NCI-H2081 treated with DMSO at 0.1 percent for 48 hours (cell line): ENCODE measurements at regions not wholly inside any gene's neighbourhood (a gene's known extent, or its start where the extent isn't known, plus 50 kb on each side); places are given as distances from the start of the nearest gene placed in this dataset.
"Not testable (repeated sequence)": the region's sequence is repeated elsewhere in the genome, so short reads cannot be mapped to it uniquely, and the experiment has no call there.

ENCODE experiments used
- DNase-seq: peaks from one replicate; lab custom pipeline; 2025; lab: John Stamatoyannopoulos, UW

DNA sequence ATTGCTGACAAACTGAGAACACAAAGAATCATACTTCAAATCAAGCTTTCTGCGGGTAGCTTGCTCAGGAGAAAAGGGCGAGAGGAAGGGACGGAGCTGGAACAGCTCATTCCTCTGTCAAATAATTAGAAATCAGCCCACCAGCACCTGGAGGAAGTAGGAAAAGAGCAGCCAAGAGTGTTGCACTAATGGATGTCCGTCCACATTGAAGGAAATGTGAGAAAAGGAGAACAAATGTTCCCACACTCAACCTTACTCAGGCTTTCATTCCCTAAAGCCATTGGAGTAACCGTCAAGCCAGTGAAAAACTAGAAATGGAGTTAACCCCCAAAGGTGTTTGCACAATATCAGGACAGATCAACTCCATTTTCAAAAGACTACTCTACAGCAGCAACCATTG, 233.0 kb upstream of the PRKD1 start:
- no peak for DNase-seq

- DNase-seq, result no peak
These were observed 234.4 kb upstream of the PRKD1 start for GRCh38 chr14:30162066-30162465.

DNA sequence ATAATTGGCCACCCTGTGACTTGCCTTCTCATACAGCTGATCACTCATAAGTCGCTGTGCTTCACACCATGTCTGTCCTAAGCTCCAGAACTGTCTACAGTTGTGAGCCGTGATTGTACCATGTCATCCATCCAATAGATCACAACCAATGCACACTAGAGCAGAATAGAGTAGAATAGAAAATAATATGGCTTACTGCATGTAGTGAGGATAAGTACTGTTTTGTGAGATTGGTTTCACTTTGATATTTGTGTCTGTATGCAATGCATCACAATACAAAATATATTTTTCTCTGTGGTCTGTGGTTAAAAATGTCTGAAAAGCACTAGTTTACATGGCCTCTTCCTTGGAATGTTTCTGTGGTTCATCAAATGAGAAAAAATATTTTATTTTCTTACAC, 237.6 kb upstream of the PRKD1 start:
- DNase-seq, result no peak

GRCh38 chr14:30177781-30178180, 250.1 kb upstream of the PRKD1 start:
- no peak for DNase-seq

DNA sequence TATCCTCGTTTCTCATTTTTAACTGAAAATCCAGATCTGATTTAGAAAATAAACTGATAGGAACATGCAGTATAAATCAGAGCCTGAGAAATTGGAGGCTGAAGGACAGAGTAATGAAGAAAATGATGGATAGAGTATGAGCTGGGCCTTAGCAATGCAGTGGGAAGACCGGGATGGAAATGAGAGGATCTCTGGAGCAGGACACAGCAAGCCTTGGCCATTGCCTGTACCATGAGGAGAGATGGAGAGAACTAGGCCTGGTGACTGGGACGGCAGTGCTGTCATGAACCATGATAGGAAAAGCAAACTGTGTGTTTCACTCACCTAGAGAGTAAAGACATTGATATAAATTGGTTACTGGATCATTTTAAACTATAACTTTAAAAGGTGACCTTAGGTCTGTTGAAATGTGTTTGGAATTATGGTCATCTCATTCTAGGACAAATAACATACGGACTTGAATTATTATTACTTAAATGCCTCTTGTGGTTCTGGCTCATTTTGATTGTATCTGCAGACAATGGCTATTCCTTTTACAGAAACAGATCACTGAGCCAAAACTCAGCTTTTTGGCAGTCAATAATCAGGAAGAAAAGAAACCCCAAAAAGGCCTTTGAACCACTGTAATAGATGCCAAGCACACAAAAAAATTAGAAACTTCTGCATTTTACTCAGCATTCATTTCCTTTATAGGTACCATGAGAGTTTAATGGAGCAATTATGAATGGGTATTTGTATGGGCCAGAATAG, 251.9 kb upstream of the PRKD1 start:
- DNase-seq, result no peak

DNA sequence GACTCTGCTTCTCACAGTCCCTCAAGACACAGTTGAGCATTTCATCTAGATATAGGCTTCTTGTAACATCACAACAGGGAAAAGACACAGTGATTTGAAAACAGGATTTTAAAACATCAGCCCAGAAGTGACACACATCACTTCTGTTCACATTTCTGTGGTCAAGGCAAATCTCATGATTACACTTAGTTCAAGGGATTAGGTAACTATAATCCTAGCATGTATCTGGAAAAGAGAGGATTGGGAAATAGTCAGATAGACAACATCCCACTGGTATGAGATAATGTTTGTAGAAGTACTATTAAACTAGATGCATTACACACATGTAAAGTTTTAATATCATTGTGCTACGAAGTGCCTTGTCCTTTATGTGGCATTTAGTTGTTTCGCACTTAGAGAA, 252.6 kb upstream of the PRKD1 start:
- no peak for DNase-seq

DNA sequence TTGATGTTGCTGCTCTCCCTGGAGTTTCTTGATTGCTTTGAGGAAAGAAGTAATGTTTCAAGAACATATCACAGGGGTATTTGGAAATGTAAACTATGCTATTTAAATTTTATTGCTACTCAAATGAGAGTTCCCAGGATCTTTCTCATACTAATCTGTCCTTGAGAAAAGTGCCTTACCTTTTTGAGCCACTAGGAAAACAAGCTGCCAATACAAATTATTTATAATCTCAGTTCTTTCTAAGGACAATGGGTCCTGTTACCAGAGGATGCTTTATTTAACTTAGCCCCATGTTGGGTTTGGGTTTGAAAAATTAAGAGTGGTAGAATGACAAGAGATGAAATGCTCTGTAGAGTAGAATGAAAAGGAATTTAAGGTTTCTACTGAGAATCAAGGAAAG, 258.2 kb upstream of the PRKD1 start:
- DNase-seq, result no peak

DNA sequence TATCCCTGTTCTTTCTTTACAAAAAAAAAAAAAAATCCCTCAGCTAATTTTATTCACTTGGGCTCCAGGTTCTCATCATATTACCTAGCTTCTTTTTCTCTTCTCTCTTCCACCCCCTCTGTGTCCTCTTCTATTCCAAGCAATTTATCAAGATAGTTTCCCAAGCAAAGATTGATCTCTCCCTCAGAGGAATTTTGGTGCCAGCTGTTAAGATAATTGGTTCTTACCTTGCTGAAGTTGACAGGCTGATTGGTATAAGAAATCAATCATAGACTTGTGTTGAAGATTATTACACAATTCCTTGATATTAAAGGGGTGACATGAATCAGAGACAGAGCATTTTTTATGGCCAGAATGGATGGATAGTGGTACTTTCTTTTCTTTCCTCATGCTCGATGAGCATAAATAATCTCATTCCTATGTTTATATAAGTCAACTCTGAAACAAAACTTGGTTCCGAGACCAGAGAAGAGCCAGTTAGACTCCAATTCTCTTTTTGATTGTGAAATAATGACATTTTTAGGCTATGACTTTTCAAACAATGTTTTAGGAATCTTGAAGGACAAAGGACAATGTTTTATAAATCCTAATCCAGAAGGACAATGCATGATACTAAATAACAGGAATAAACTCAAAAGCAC, 264.1 kb upstream of the PRKD1 start:
- no peak for DNase-seq

DNA sequence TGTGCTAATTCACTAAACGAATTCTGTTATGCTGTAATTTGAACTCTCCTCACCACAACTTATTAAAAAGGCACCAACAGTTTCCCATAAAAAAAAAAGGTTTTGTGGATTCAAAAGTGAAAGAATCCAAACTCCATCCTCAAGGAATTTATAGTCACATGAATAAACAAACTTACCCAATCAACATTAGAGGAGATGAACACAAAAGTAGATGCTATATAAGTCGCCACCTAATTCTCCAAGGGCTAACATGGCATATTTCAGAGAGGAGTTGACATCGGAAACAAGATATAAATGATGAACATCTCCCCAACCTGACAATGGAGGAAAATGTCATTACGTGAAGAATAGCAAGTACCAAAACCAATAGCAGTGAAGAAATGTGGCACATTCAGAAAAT, 265.5 kb upstream of the PRKD1 start:
- no peak for DNase-seq

DNA sequence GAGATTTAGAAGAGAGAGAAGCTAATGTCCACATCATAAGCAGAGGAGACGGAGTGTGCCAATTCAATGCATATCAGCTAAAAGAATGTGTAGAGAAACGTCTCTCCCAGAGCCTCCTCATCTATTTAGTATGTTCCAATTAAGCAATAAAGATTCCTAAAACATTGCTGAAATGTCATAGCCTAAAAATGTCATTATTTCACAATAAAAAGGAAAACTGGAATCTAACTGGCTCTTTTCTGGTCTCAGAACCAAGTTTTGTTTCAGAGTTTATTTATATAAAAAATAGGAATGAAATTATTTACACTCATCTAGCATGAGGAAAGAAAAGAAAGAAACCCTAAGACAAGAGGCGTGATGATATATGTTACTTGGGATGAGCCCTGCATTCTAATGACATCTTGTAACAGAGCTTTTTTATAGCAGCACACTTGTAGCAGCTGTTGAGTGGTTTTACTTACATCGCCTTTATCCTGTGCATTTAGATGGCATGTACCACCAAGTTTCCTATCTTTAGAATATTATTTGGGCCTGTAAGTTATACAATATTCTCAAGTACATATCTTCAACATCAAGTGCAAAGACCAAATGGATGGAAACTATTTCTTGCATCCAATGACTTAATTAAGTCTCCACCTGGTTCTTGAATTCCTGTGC, 266.3 kb upstream of the PRKD1 start:
- DNase-seq, result no peak

GRCh38 chr14:30194741-30195148, 267.1 kb upstream of the PRKD1 start:
- DNase-seq, result no peak

DNA sequence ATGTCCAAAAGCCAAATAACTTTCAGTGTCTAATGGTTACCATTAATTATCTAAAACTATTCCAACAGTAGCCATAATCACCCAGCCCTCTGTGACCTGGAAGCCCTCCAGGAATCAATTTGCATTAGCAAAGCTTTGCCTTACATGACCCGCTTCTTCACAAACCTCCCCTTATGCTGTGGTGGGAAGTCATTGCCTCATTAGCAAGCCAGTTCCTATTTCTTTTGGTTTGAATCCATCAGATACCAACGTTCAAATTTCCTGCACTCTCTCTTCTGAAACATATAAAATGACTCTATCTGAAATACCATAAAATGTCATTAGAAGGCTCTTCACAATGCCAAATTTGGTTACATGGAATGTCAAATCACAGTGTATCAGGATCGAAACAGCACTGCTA, 268.3 kb upstream of the PRKD1 start:
- DNase-seq, result no peak

DNA sequence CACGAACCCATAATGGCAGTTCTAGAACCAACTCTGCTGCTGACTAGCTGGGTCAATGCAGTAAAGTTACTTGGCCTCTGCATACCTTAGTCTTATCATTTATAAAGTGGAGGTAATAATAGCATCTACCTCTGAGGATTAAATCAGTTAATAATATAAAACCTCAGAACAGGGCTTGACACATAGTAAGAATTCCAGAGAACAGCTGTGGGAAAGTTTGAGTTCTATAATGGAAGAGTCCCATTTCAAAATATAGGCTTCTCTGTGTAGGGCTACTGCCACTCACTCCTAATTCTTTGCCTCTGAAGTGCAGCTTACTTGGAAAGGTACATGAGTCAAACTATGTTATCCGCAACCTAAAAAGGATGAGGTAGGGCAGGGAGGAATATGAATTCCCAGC, 269.2 kb upstream of the PRKD1 start:
- DNase-seq, result no peak

DNA sequence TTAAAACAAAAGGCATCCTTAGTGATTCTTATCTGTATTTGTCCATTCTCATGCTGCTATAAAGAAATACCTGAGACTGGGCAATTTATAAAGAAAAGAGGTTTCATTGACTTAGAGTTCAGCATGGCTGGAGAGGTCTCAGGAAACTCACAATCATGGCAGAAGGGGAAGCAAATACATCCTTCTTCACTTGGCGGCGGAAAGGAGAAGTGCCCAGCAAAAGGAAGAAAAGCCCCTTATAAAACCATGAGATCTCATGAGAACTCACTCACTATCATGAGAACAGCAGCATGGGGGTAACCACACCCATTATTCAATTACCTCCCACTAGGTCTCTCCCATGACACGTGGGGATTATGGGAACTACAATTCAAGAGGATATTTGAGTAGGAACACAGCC, 271.1 kb upstream of the PRKD1 start:
- DNase-seq, result not testable (repeated sequence)

DNA sequence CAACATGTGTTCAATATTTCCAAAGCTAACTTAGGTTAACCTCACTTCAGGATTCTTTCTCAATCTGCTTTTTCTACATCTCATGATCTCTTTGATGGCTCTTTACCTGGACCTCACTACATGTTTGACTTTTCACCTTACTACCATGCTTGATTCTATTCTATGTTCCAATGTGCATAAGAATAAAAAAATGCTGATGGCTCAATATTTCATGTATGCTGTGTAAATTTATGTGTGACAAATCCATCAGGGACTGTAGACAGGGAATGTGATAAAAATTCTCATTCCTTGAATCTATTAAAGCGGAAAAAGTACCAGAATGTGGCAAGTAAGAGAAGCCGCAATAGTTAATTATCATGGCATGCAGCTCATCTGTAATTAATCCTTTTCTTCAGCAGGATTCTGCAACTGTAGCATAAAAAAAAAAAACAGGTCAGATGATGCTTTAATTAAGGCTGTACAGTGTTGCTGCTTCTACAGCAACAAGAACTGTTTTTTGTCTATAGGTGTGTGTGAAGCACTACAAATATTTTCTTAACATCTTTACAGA, 276.9 kb upstream of the PRKD1 start:
- DNase-seq, result no peak

GRCh38 chr14:30209136-30209535, 281.5 kb upstream of the PRKD1 start:
- no peak for DNase-seq

DNA sequence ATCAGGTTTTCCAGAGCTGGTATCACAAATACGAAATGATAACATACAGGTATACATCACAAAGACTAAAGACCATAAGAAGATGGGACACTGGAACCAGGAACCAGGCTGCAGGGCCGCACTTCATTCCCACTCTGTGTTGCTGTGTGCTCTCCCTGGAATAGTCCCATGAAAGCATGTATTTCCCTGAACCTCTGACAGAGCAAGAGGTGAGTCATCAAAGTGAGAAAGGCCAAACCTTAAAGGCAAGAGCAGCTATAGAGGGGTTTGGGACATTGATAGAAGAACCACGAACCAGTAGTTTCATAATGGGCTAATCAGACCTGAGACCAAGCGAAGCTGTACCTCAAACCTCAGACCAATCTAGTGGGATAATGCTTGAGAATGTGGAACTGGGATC, 283.0 kb upstream of the PRKD1 start:
- DNase-seq, result no peak

- DNase-seq, result no peak
These were observed 283.7 kb upstream of the PRKD1 start for GRCh38 chr14:30211326-30211725.

DNA sequence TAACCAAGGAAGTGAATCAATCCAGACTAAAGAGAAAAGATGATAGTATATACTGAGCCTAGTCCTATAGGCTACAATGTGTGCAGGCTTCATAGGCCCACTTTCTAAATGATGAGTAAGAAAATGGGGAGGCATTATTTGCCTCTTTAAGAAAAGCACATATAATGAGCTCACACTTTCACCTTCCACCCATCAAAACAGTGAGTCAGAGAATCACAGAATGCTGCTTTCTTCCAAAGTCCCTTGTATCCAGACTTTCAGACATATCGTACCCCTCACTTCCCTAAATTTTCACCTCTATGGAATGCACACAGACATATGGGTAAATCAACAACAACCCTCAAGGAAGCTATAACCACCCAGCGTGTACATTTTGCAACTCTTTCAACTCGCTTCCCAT, 286.4 kb upstream of the PRKD1 start:
- no peak for DNase-seq

DNA sequence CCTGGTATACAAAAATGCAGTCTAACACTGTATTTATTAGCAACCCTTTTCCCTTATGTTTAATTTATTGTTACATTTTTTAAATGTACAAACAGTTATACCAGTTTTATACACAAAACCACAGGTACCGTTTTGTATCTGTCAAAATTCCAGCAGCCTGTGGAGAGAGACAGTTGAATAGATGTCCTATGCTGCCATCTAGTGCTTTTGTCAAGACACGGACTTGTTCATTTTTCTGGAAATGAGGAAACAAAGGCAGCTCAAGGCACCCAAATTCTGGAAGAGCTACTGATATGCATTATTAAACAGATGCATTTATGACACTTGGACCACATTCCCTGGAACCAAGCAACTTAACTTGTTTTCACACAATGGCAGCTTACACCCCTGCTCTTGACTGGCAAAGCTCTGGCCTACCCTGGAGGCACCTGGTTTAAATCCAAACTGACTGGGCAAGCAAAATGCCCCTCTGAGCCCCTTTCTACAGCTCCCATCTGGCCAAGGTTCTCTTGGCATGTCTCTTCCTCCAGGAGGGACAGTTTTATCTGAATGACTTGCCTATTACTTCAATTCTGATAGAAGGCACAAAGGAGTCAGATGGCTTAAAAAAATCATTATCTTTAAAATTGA, 286.9 kb upstream of the PRKD1 start:
- no peak for DNase-seq

- no peak for DNase-seq
These were observed 291.3 kb upstream of the PRKD1 start for GRCh38 chr14:30218907-30219306.

DNA sequence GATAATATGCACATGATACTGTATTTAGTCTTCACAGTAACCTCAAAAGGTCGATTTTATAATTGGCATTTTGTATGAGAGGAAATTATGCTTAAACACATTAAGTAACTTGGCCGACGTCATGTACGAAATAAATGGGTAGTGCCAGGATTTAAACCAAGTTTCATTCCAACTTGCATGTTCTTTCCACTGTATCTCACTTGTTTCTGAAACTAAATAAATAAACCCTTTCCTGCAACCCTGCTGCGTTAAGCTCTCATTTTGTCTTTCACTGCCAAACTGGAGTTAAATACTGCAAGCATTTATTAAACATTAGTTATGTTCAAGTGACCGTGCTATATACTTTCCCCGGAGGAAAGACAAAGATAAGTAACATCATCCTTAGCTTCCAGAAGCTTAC, 293.9 kb upstream of the PRKD1 start:
- no peak for DNase-seq

GRCh38 chr14:30223385-30223785, 295.7 kb upstream of the PRKD1 start:
- peak; percentile 26 for DNase-seq
